ENCODE measurements at regions not wholly inside any gene's neighbourhood (a gene's known extent, or its start where the extent isn't known, plus 50 kb on each side); places are given as distances from the start of the nearest gene placed in this dataset.
"Not testable (repeated sequence)": the region's sequence is repeated elsewhere in the genome, so short reads cannot be mapped to it uniquely, and the experiment has no call there.

- no peak for TF ChIP-seq CTCF (conservative IDR thresholded peaks at IDR 0.05; ENCODE audit: low read depth, low read length)
- DNase-seq (ENCODE audit: low read depth) = no peak
- H3K4me3 ChIP-seq (ENCODE audit: low read depth, low read length) = no peak overlapping the region
Measured at GRCh38 chr7:16095171-16095950, 326.0 kb downstream of the CRPPA start.

GRCh38 chr7:16094651-16095050 is 326.7 kb downstream of the CRPPA start:
- no peak overlapping the region for H3K4me3 ChIP-seq (ENCODE audit: low read depth, low read length)
- no peak for TF ChIP-seq CTCF (conservative IDR thresholded peaks at IDR 0.05; ENCODE audit: low read depth, low read length)
- no peak for DNase-seq (ENCODE audit: low read depth)

GRCh38 chr7:16092711-16093110 is 328.6 kb downstream of the CRPPA start:
- H3K4me3 ChIP-seq (ENCODE audit: low read depth, low read length) = no peak overlapping the region
- TF ChIP-seq CTCF (conservative IDR thresholded peaks at IDR 0.05; ENCODE audit: low read depth, low read length) = no peak
- DNase-seq (ENCODE audit: low read depth) = no peak

GRCh38 chr7:16091701-16092310 is 329.5 kb downstream of the CRPPA start:
- H3K4me3 ChIP-seq (ENCODE audit: low read depth, low read length) = no peak overlapping the region
- DNase-seq (ENCODE audit: low read depth) = no peak
- no peak for TF ChIP-seq CTCF (conservative IDR thresholded peaks at IDR 0.05; ENCODE audit: low read depth, low read length)

GRCh38 chr7:16089801-16090200 is 331.5 kb downstream of the CRPPA start:
- no peak overlapping the region for H3K4me3 ChIP-seq (ENCODE audit: low read depth, low read length)
- DNase-seq (ENCODE audit: low read depth) = no peak
- TF ChIP-seq CTCF (conservative IDR thresholded peaks at IDR 0.05; ENCODE audit: low read depth, low read length) = no peak

- no peak overlapping the region for H3K4me3 ChIP-seq (ENCODE audit: low read depth, low read length)
- TF ChIP-seq CTCF (conservative IDR thresholded peaks at IDR 0.05; ENCODE audit: low read depth, low read length) = no peak
- DNase-seq (ENCODE audit: low read depth) = no peak
Measured at GRCh38 chr7:16089191-16089590, 332.1 kb downstream of the CRPPA start.

- DNase-seq (ENCODE audit: low read depth) = no peak
- no peak for TF ChIP-seq CTCF (conservative IDR thresholded peaks at IDR 0.05; ENCODE audit: low read depth, low read length)
- H3K4me3 ChIP-seq (ENCODE audit: low read depth, low read length) = no peak overlapping the region
Measured at GRCh38 chr7:16086743-16087142, 334.6 kb downstream of the CRPPA start.

GRCh38 chr7:16085780-16086179 is 335.6 kb downstream of the CRPPA start:
- not testable (repeated sequence) for H3K4me3 ChIP-seq (ENCODE audit: low read depth, low read length); DNase-seq (ENCODE audit: low read depth)
